SK-N-MC (cell line): ENCODE measurements at regions not wholly inside any gene's neighbourhood (a gene's known extent, or its start where the extent isn't known, plus 50 kb on each side); places are given as distances from the start of the nearest gene placed in this dataset.

Source experiments
- EZH2 ChIP-seq: fragments of 200-600 bp; sonication (generic); IDR thresholded peaks from one replicate; pipeline ENCODE4 v1.6.1; 2017; ENCODE audit warnings: antibody characterized with exemption
- POLR2AphosphoS5 ChIP-seq: IDR thresholded peaks from 2 replicates; pipeline ENCODE4 v1.6.1; 2012; ENCODE audit warnings: mild to moderate bottlenecking, low read depth, low read length, borderline replicate concordance

- TF ChIP-seq EZH2: no peak
- no peak for TF ChIP-seq POLR2AphosphoS5
Observed at GRCh38 chr2:58671675-58672074, 430.6 kb upstream of the FANCL start.
